Transverse colon (tissue), 3 donors: ENCODE measurements at regions not wholly inside any gene's neighbourhood (a gene's known extent, or its start where the extent isn't known, plus 50 kb on each side); places are given as distances from the start of the nearest gene placed in this dataset.

Source experiments
- POLR2A ChIP-seq: fragments of 450-650 bp; IDR thresholded peaks from one replicate; pipeline ENCODE4 v1.6.1; 2016; ENCODE audit warnings: antibody characterized with exemption, mild to moderate bottlenecking, moderate library complexity
- POLR2AphosphoS5 ChIP-seq, 3 donors: sonication (generic); formaldehyde crosslinking; IDR thresholded peaks; one replicate each; pipeline ENCODE4 v1.6.1; 2016; ENCODE audit warnings: antibody characterized with exemption in 3 of 3

GRCh38 chr7:94160719-94161435 lies 156.7 kb upstream of the BET1 start:
- TF ChIP-seq POLR2AphosphoS5 (IDR thresholded peaks at IDR 0.05) (no peak), POLR2A (no peak)
